Endothelial cell of umbilical vein (primary cell): ENCODE measurements at regions not wholly inside any gene's neighbourhood (a gene's known extent, or its start where the extent isn't known, plus 50 kb on each side); places are given as distances from the start of the nearest gene placed in this dataset.

Experiments used
- EZH2 ChIP-seq: IDR thresholded peaks from 2 replicates; pipeline ENCODE4 v1.6.1; 2012; ENCODE audit warnings: borderline replicate concordance, low read depth, mild to moderate bottlenecking, moderate library complexity, low read length, inconsistent platforms; ENCODE audit not compliant: severe bottlenecking
- FOS ChIP-seq: IDR thresholded peaks from 2 replicates; pipeline ENCODE4 v1.6.1; 2011; ENCODE audit warnings: mild to moderate bottlenecking, low read length, moderate library complexity, borderline replicate concordance; ENCODE audit not compliant: insufficient read depth
- GATA2 ChIP-seq: IDR thresholded peaks from 2 replicates; pipeline ENCODE4 v1.7.0; 2011; ENCODE audit warnings: low read depth, mild to moderate bottlenecking, moderate library complexity, mixed read lengths, low read length; ENCODE audit not compliant: insufficient read length, insufficient read depth
- JUN ChIP-seq: IDR thresholded peaks from 2 replicates; pipeline ENCODE4 v1.6.1; 2011; ENCODE audit warnings: borderline replicate concordance, low read depth; ENCODE audit not compliant: insufficient read length, insufficient read depth
- MYC ChIP-seq: IDR thresholded peaks from one replicate; pipeline ENCODE4 v1.6.1; 2011; ENCODE audit warnings: mild to moderate bottlenecking, low read depth, low read length
- POLR2A ChIP-seq: IDR thresholded peaks from 2 replicates; pipeline ENCODE4 v1.6.1; 2012; ENCODE audit warnings: low read depth, mild to moderate bottlenecking, control low read depth, low read length
- POLR2AphosphoS5 ChIP-seq: IDR thresholded peaks from 2 replicates; pipeline ENCODE4 v1.6.1; 2012; ENCODE audit warnings: low read depth, mild to moderate bottlenecking, control low read depth, low read length, moderate library complexity; ENCODE audit not compliant: insufficient read depth
- TF ChIP-seq, protein P1 (sequence below), 2 donors: IDR thresholded peaks; 1 replicate in 1 of 2; 2 replicates in 1 of 2; pipeline ENCODE4 v1.5.1; 2011; ENCODE audit warnings: low read length in 2 of 2, mild to moderate bottlenecking in 2 of 2, moderate library complexity in 2 of 2, control low read depth in 1 of 2, inconsistent platforms in 1 of 2, low read depth in 1 of 2; ENCODE audit not compliant: insufficient read depth in 1 of 2; ENCODE audit errors: extremely low read depth in 1 of 2
- TF ChIP-seq, protein P2 (sequence below): IDR thresholded peaks from 2 replicates; pipeline ENCODE4 v1.6.1; 2011; ENCODE audit not compliant: insufficient read depth, insufficient read length

DNA sequence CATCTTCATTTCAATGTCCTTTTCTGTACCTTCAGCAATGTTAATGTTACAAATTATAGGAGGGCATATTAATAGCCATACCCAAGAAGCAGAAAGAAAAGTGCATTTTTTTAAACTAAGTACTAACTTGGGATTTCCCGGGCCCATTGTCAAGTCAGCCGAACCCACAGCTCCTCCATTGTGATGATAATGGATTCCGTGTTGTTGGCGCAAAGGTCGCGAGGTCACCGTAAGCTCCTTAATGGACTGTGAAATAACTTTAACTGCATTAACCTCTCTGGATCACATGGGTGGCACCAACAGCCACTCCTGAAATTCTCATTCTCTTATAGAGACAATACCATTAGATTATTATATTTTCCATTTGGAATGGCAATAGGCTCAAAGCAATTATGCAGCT is 250.6 kb upstream of the RRP15 start:
- TF ChIP-seq POLR2AphosphoS5 (no peak), POLR2A (no peak), EZH2 (no peak), FOS (no peak), MYC (no peak), GATA2 (no peak), JUN (no peak)
- TF ChIP-seq, protein P1, sequence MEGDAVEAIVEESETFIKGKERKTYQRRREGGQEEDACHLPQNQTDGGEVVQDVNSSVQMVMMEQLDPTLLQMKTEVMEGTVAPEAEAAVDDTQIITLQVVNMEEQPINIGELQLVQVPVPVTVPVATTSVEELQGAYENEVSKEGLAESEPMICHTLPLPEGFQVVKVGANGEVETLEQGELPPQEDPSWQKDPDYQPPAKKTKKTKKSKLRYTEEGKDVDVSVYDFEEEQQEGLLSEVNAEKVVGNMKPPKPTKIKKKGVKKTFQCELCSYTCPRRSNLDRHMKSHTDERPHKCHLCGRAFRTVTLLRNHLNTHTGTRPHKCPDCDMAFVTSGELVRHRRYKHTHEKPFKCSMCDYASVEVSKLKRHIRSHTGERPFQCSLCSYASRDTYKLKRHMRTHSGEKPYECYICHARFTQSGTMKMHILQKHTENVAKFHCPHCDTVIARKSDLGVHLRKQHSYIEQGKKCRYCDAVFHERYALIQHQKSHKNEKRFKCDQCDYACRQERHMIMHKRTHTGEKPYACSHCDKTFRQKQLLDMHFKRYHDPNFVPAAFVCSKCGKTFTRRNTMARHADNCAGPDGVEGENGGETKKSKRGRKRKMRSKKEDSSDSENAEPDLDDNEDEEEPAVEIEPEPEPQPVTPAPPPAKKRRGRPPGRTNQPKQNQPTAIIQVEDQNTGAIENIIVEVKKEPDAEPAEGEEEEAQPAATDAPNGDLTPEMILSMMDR (IDR thresholded peaks at IDR 0.05; ENCODE audit: extremely low read depth in 1 of 2, insufficient read depth in 1 of 2, low read depth in 1 of 2, low read length in 2 of 2): no peak
- TF ChIP-seq, protein P2, sequence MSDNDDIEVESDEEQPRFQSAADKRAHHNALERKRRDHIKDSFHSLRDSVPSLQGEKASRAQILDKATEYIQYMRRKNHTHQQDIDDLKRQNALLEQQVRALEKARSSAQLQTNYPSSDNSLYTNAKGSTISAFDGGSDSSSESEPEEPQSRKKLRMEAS: no peak
